ENCODE measurements at regions not wholly inside any gene's neighbourhood (a gene's known extent, or its start where the extent isn't known, plus 50 kb on each side); places are given as distances from the start of the nearest gene placed in this dataset.

DNA sequence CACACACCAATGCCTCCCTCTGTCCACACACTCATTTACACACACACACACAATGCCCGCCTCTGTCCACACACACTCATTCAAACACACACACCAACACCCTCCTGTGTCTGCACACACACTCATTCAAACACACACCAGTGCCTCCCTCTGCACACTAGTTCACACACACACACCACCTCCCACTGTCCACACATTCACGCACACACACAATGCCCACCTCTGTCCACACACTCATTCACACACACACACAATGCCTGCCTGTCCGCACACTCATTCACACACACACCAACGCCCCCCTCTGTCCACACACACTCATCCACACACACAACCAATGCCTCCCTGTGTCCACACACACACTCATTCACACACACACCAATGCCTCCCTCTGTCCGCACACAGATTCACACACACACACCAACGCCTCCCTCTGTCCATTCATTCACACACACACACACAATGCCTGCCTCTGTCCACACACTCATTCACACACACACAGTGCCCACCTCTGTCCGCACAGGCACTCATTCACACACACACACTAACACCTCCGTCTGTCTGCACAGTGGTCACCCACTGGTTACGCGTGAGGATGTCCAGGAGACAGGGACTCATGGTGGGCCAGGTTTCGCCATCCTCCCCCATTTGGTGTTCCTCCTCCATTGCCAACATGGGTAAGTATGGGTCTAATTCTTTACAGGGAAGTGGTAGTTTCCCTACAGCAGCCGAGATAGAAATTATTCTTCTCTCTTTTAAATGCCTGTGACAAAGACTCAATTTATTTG lies 62.4 kb upstream of the THBS2 start:
- TF ChIP-seq POLR2AphosphoS5 (IDR thresholded peaks at IDR 0.05; ENCODE audit: low read depth, low read length), result no peak
- no peak for TF ChIP-seq CTCF (IDR thresholded peaks at IDR 0.05)
- no peak for TF ChIP-seq REST (IDR thresholded peaks at IDR 0.05; ENCODE audit: low read depth, low read length)
